Kidney (tissue), 13 donors: ENCODE measurements at regions not wholly inside any gene's neighbourhood (a gene's known extent, or its start where the extent isn't known, plus 50 kb on each side); places are given as distances from the start of the nearest gene placed in this dataset.

Experiments
- DNase-seq, 5 donors: peaks; one replicate each; pipeline ENCODE4 v3.0.0-alpha.2; 2013 to 2020
- FAIRE-seq: peaks from 2 replicates; lab custom pipeline; 2012; peaks lifted over from hg19 to GRCh38; lab: Jason Lieb, UNC
- H3K27ac ChIP-seq, 2 donors: one replicate each; pipeline ENCODE4 v1.7.0; 2013; ENCODE audit warnings: low read depth in 2 of 2, low read length in 2 of 2, inconsistent platforms in 1 of 2
- H3K27me3 ChIP-seq: one replicate; pipeline ENCODE4 v1.7.1; 2013; ENCODE audit warnings: low read length, inconsistent platforms; ENCODE audit not compliant: control insufficient read depth, insufficient read depth
- H3K36me3 ChIP-seq, 3 donors: one replicate each; pipeline versions ENCODE4 v1.7.0 to v1.7.1; 2013; ENCODE audit warnings: low read length in 3 of 3, control low read depth in 1 of 3, inconsistent platforms in 1 of 3; ENCODE audit not compliant: insufficient read depth in 3 of 3, control insufficient read depth in 2 of 3
- H3K4me1 ChIP-seq, 3 donors: one replicate each; pipeline versions ENCODE4 v1.7.0 to v1.7.1; 2013; ENCODE audit warnings: low read length in 3 of 3, inconsistent platforms in 1 of 3, low read depth in 1 of 3; ENCODE audit not compliant: control insufficient read depth in 2 of 3, insufficient read depth in 2 of 3
- H3K4me3 ChIP-seq, 3 donors: one replicate each; pipeline versions ENCODE4 v1.7.0 to v1.8.1; 2013; ENCODE audit warnings: low read length in 3 of 3, control low read depth in 1 of 3, inconsistent platforms in 1 of 3
- H3K9ac ChIP-seq, 3 donors: one replicate each; pipeline versions ENCODE4 v1.7.0 to v1.7.1; 2013; ENCODE audit warnings: low read length in 3 of 3, control low read depth in 1 of 3, inconsistent platforms in 1 of 3
- H3K9me3 ChIP-seq, 3 donors: one replicate each; pipeline versions ENCODE4 v1.7.0 to v1.7.1; 2013; ENCODE audit warnings: low read length in 3 of 3, control low read depth in 1 of 3, inconsistent platforms in 1 of 3; ENCODE audit not compliant: control insufficient read depth in 2 of 3, insufficient read depth in 1 of 3
- CTCF ChIP-seq: IDR thresholded peaks from 3 replicates; pipeline ENCODE4 v1.5.1; 2012; ENCODE audit warnings: mild to moderate bottlenecking, moderate library complexity, borderline replicate concordance; ENCODE audit not compliant: insufficient read depth; ENCODE audit errors: extremely low read depth
- intact Hi-C: fragments of 100-400 bp; cut with DNase I; formaldehyde crosslinking; loops from one replicate; pipeline ENCODE4 v1.11.1; 2022
- donor health status: control.
- donor health status: control.
- donor health status: control.
- donor health status: control.
- donor health status: control.
- donor health status: DM: yes; HTN: yes; CAD: no.
- donor health status: Normal renal cell carcinoma (clear cell type).

GRCh38 chr11:26149585-26149984, 182.3 kb upstream of the ANO3 start:
- H3K27me3 ChIP-seq, result no peaks in the 10 kb centered on the region
- intact Hi-C loops, result no loop called here
- no peak overlapping the region for H3K4me3 ChIP-seq
- H3K27ac ChIP-seq, result no peak overlapping the region
- no peaks in the 10 kb centered on the region for H3K4me1 ChIP-seq
- no peaks in the 10 kb centered on the region for H3K36me3 ChIP-seq
- DNase-seq, result peak in 1 of 5 donors; percentile 51
- FAIRE-seq, result no peak
- no peaks in the 10 kb centered on the region for H3K9me3 ChIP-seq
- no peak overlapping the region for H3K9ac ChIP-seq
- TF ChIP-seq CTCF, result no peak

- H3K9ac ChIP-seq, result no peak overlapping the region
- no peaks in the 10 kb centered on the region for H3K27me3 ChIP-seq
- intact Hi-C loops, result no loop called here
- no peaks in the 10 kb centered on the region for H3K4me1 ChIP-seq
- H3K4me3 ChIP-seq, result no peak overlapping the region
- H3K9me3 ChIP-seq, result no peaks in the 10 kb centered on the region
- H3K27ac ChIP-seq, result no peak overlapping the region
- no peak for FAIRE-seq
- no peak for DNase-seq
- H3K36me3 ChIP-seq, result no peaks in the 10 kb centered on the region
- TF ChIP-seq CTCF, result no peak
Observed at GRCh38 chr11:26150031-26150430, 181.9 kb upstream of the ANO3 start.

- DNase-seq (no peak), FAIRE-seq (no peak)
- Histone ChIP-seq H3K9ac (no peak overlapping the region), H3K36me3 (no peaks in the 10 kb centered on the region), H3K4me1 (no peaks in the 10 kb centered on the region), H3K9me3 (no peaks in the 10 kb centered on the region), H3K27me3 (no peaks in the 10 kb centered on the region), H3K27ac (no peak overlapping the region), H3K4me3 (no peak overlapping the region)
- no peak for TF ChIP-seq CTCF
- intact Hi-C loops, result no loop called here
Observed at GRCh38 chr11:26158251-26158650, 173.7 kb upstream of the ANO3 start.

GRCh38 chr11:26162291-26162690, 169.6 kb upstream of the ANO3 start:
- Histone ChIP-seq H3K27ac (no peak overlapping the region), H3K9me3 (no peaks in the 10 kb centered on the region), H3K4me3 (no peak overlapping the region), H3K9ac (no peak overlapping the region), H3K4me1 (no peaks in the 10 kb centered on the region), H3K36me3 (no peaks in the 10 kb centered on the region), H3K27me3 (no peaks in the 10 kb centered on the region)
- intact Hi-C loops, result no loop called here
- FAIRE-seq (no peak), DNase-seq (no peak)
- no peak for TF ChIP-seq CTCF
